GM18517 (cell line): ENCODE measurements at regions not wholly inside any gene's neighbourhood (a gene's known extent, or its start where the extent isn't known, plus 50 kb on each side); places are given as distances from the start of the nearest gene placed in this dataset.
"Not testable (repeated sequence)": the region's sequence is repeated elsewhere in the genome, so short reads cannot be mapped to it uniquely, and the experiment has no call there.

Source experiments
- ATAC-seq: cut with Tn5 transposase; IDR thresholded peaks from one replicate; pipeline ENCODE4 v1.9.1; 2021; ENCODE audit warnings: mild to moderate bottlenecking, moderate library complexity; ENCODE audit not compliant: unreplicated experiment

GRCh38 chr2:224120986-224121385 lies 81.9 kb upstream of the SERPINE2 start:
- ATAC-seq = no peak

DNA sequence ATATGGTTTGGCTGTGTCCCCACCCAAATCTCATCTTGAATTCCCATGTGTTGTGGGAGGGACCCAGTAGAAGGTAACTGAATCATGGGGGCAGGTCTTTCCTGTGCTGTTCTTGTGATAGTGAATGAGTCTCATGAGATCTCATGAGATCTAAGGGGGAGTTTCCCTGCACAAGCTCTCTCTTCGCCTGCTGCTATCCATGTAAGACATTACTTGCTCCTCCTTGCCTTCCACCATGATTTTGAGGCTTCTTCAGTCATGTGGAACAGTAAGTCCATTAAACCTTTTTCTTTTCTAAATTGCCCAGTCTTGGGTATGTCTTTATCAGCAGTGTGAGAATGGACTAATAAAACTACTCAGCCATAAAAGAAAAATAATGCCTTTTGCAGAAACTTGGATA lies 80.8 kb upstream of the SERPINE2 start:
- not testable (repeated sequence) for ATAC-seq

- ATAC-seq = no peak
Measured at GRCh38 chr2:224114428-224114827, 75.3 kb upstream of the SERPINE2 start.

DNA sequence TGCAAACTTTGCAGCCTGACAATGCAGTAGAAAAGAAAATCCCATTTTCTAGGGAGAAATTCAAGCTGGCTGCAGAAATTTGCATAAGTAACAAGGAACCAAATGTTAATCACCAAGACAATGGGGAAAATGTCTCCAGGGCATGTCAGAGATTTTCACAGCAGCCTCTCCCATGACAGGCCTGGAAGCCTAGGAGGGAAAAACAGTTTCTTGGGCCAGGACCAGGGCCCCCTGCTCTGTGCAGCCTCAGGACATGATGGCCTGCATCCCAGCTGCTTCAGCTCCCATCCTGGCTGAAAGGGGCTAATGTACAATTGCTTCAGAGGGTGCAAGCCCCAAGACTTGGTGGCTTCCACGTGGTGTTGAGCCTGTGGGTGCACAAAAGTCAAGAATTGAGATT lies 74.8 kb upstream of the SERPINE2 start:
- not testable (repeated sequence) for ATAC-seq

DNA sequence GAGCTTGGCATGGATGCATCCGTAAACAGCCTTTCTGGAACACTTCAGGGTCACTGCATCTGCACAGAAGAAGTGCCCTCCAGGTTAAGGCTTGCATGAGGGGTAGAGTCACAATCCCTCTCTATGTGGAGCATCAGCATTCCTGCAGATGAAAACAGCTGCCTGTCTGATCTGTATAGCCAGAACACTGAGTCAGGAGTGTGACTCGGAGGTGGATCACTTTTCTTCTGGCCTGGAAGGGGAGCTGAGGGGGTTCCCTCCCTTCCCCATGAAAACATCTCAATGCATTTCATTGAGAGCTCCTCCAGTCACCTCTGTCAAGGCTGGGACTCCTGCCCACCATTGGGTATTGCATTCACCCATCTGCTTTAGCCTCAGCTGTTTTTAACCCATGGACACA lies 72.5 kb upstream of the SERPINE2 start:
- no peak for ATAC-seq

DNA sequence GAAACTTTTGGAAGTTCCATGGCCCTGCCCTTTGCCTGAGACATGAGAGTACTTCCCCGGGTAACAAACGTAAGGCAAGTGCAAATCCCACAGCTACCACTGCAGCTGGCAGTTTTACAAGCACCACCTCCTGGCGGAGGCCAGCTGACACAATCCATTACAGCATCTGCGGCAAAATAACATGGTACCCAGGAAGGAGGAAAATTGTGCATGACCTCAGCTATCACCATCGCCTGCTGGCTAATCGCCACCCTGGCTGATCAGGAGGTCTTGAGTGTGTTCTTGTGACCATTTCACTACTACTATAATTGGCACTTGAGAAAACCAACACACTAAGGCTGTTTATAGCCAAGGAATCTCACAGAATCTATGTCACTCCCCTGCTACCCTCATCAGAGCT lies 71.7 kb upstream of the SERPINE2 start:
- ATAC-seq = no peak

- no peak for ATAC-seq
Measured at GRCh38 chr2:224109751-224110150, 70.7 kb upstream of the SERPINE2 start.

- ATAC-seq = no peak
Measured at GRCh38 chr2:224106794-224107193, 67.7 kb upstream of the SERPINE2 start.

DNA sequence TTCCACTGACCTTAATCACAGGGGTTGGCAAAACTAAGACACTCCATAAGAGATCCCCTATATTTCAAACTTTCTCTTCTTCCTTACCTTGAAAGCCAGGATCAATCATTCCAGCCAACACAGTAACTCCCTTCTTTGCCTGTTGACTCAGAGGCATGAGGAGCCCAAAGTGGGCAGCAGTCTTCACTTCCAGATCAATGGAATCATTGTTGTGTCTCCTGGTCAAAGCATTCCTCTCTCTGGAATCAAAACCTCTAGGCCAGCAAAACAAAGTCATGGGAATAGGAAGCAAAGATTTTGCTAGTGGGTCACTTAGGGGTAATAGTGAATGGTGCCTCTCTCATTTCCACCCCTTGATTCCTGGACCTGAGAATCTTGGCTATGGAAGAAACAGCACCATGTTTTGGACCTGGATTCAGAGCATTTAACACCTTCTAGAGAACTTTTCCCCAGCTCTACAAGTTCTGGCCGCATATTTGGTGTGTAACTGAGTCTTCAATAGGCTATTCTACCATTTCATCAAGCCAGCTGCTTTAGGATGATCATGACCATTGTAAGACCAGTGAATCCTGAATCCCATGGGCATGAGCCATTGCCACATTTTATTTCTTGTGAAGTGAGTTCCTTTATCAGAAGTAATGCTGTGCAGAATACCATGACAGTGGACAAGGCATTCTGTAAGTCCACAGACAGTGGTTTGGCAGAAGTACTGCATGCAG lies 65.7 kb upstream of the SERPINE2 start:
- ATAC-seq = no peak

DNA sequence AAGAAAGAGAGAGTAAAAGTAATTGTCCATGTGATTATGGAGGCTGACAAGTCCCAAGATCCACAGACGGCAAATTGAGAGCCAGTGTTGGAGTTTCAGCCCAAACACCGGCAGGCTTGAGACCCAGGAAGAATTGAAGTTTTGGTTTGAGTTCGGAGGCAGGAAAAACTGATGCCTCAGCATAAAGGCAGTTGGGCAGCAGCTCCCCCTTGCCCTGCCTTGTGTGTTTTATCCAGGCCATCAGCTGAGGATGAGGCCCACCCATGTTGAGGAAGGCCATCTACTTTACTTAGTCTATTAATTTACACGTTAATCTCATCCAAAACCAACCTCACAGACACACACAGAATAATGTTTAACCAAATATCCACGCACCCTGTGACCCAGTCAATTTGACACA lies 64.6 kb upstream of the SERPINE2 start:
- no peak for ATAC-seq

DNA sequence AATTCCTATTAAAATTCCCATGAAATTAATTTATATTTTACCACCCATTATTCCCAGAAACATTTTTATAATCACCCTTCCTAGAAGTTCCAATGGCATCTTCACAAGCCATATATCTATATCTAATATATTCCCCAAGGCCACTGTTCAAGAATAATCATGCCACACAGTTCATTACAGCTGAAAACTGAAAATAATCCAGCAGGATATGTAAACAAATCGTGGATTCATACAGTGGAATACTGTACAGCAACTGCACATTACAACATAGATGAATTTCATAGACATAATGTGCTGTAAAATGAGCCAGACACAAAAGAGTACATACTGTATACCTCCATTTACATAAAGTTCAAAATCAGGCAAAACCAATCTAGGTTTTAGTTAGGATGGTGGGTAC lies 63.9 kb upstream of the SERPINE2 start:
- ATAC-seq = no peak

- ATAC-seq = no peak
Measured at GRCh38 chr2:224101820-224102630, 62.9 kb upstream of the SERPINE2 start.

DNA sequence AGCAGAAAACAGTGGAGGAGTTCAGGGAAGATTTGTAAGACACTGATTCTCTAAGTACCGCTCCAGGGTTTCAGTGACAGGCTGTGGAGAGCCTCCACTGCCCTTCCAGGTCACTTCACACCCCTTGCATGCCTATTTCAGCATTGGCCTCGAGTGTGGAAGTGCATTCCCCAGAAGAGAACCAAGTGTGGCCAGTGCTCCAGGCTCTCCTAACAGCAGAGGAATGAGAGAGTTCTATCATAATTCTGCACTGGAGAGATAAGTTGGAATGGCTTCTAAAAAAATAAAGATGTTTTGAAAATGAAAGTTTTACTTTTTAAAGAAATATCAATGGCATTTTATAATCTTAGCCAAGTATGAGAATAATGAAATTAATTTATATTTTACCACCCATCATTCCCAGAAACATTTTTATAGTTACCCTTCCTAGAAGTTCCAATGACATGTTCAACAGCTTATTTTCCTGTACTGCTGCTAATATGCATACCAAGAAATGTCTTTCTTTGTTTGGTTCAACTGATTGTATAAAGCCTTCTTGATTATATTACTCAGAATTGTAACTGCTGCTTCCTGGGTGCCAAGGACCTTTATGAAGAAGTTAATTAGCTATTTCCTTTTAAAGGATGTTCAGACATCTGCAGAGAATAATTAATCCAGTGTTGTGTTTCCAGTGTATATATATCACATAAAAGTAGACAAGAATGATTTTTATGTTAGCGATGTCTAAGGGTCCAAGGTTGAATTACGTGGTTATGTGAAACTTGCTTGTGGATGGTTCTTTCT lies 61.0 kb upstream of the SERPINE2 start:
- no peak for ATAC-seq

DNA sequence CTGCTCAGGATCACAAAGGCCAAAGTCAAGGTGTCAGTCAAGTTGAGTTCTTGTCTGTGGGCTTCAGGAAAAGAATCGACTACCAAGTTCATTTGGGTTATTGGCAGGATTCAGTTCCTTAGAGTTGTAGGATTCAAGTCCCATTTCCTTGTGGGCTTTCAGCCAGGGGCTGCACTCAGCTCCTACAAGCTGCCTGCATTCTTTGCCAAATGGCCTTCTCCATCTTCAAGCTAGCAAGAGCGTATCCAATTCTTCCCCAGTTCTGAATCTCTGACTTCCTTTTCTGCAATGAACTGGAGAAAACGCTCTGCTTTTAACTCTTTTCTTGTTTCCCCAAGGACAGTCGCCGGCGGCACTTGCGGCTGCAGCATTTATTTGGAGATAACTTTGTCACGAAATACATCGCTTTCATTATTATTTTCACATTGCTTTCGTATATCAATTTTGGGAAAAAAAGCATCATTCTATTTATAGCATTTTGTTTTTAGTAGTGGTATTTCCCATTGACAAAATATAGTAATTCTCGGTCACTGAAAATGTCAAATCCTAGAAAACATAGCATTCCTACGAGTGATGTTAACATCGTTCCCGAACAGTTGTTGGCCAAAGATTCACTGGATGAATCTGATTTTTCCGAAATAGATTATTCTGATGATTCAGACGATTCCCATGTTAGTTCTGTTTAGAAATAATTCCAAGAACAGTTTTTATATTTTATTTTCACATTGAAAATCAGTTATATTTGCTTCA lies 59.6 kb upstream of the SERPINE2 start:
- no peak for ATAC-seq

DNA sequence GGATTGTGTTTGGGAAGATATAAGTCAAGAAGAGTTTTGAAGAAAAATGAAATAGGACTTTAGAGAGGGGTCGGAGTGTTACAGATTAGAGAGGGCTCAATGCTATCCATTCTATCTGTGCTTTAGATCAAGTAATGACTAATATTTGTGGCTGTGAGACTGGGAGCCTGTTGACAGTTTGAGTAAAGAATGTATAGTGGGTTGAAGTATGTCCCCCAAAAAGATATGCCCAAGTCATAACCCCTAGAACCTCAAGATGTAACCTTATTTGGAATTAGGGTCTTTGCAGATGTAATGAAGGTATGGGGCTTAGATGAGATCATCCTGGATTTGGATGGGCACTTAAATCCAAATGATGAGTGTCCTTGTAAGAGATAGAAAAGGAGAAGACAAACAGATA lies 55.3 kb upstream of the SERPINE2 start:
- no peak for ATAC-seq

GRCh38 chr2:224091671-224092070 lies 52.6 kb upstream of the SERPINE2 start:
- not testable (repeated sequence) for ATAC-seq

DNA sequence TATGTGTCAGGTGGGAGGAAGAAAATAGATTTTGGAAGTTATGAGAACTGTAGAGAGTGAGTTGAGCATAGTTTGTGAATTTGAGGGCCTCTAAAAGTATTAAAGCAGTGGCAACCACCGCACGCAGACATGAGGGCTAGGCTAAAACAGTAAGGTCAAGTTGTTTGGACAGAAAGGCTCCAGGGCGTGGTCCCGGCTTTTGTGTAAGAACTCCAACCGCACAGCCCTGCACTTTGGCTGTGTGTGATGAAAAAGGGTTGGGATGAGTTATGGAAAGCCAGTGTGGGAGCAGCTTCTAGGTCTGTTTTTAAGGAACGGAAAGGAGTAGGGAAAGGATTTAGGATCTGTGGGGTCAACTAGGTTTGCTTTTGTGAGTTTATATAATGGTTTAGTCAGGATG lies 50.5 kb upstream of the SERPINE2 start:
- ATAC-seq = not testable (repeated sequence)
